HEK293 (cell line): ENCODE measurements at regions not wholly inside any gene's neighbourhood (a gene's known extent, or its start where the extent isn't known, plus 50 kb on each side); places are given as distances from the start of the nearest gene placed in this dataset.

Experiments
- CTCF ChIP-seq: fragments of 450-650 bp; formaldehyde crosslinking; IDR thresholded peaks from 2 replicates; pipeline ENCODE4 v1.5.1; 2016; ENCODE audit warnings: missing biosample characterization, missing genetic modification characterization
- TCF7L2 ChIP-seq: IDR thresholded peaks from 2 replicates; pipeline ENCODE4 v1.6.1; 2011; ENCODE audit warnings: low read depth, mild to moderate bottlenecking, inconsistent platforms, low read length, moderate library complexity, borderline replicate concordance
- ZFP3 ChIP-seq: fragments of 450-650 bp; formaldehyde crosslinking; IDR thresholded peaks from 2 replicates; pipeline ENCODE4 v1.5.1; 2016; ENCODE audit warnings: low read depth, missing biosample characterization, missing genetic modification characterization
- ZNF24 ChIP-seq: fragments of 450-650 bp; formaldehyde crosslinking; IDR thresholded peaks from 2 replicates; pipeline ENCODE4 v1.5.1; 2016; ENCODE audit warnings: missing biosample characterization, missing genetic modification characterization
- ZNF274 ChIP-seq, 2 experiments: fragments of 200-500 bp in 1 of 2; fragments of 450-650 bp in 1 of 2; sonication (Bioruptor generic) in 1 of 2; formaldehyde crosslinking in 1 of 2; IDR thresholded peaks; 2 replicates each; pipeline versions ENCODE4 v1.5.1 to v1.6.1; 2014 to 2016; ENCODE audit warnings: borderline replicate concordance in 1 of 2, inconsistent platforms in 1 of 2, low read length in 1 of 2, missing biosample characterization in 1 of 2, missing genetic modification characterization in 1 of 2
- ZNF433 ChIP-seq: fragments of 450-650 bp; formaldehyde crosslinking; IDR thresholded peaks from 2 replicates; pipeline ENCODE4 v1.5.1; 2016; ENCODE audit warnings: missing biosample characterization, missing genetic modification characterization, low read depth
- ZNF544 ChIP-seq: fragments of 450-650 bp; formaldehyde crosslinking; IDR thresholded peaks from 2 replicates; pipeline ENCODE4 v1.5.0; 2017; ENCODE audit warnings: missing biosample characterization, missing genetic modification characterization

- TF ChIP-seq TCF7L2 = no peak
- TF ChIP-seq ZNF24 = no peak
- TF ChIP-seq CTCF (tag by site-specific recombination) = no peak
- TF ChIP-seq ZNF433 (tag by site-specific recombination) = no peak
- TF ChIP-seq ZNF274 (IDR thresholded peaks at IDR 0.05; ENCODE audit: low read length) = no peak
- no peak for TF ChIP-seq ZNF274 (tag by site-specific recombination; IDR thresholded peaks at IDR 0.05; ENCODE audit: borderline replicate concordance)
- TF ChIP-seq ZFP3 (tag by site-specific recombination) = no peak
- TF ChIP-seq ZNF544 (tag by site-specific recombination) = no peak
Measured at GRCh38 chr9:126218359-126219125, 108.1 kb upstream of the MVB12B start.
